CD4-positive, alpha-beta T cell (primary cell): ENCODE measurements at regions not wholly inside any gene's neighbourhood (a gene's known extent, or its start where the extent isn't known, plus 50 kb on each side); places are given as distances from the start of the nearest gene placed in this dataset.

Experiments used
- ATAC-seq: fragments of 200-7000 bp; cut with Tn5 transposase; one replicate; pipeline ENCODE4 v1.10.0; 2022; ENCODE audit warnings: mild to moderate bottlenecking; ENCODE audit not compliant: poor library complexity
- CTCF ChIA-PET: fragments of 350-600 bp; sonication (Branson Sonifier 250); formaldehyde crosslinking; loops from one replicate; lab custom pipeline; 2021; ENCODE audit warnings: antibody characterized with exemption, inconsistent platforms; lab: Charles Lee
- POLR2A ChIA-PET: fragments of 350-600 bp; sonication (Branson Sonifier 250); formaldehyde crosslinking; loops from one replicate; lab custom pipeline; 2021; ENCODE audit warnings: antibody characterized with exemption, inconsistent platforms; lab: Charles Lee
- DNase-seq, 14 experiments: peaks; one replicate each; pipeline ENCODE4 v3.0.0-alpha.2; 2013 to 2020; ENCODE audit warnings: mixed read lengths in 2 of 14
- H3K27ac ChIP-seq, 2 donors: one replicate each; pipeline versions ENCODE4 v1.5.1 to v1.7.0; 2013; ENCODE audit warnings: low read length in 2 of 2, low read depth in 1 of 2, mild to moderate bottlenecking in 1 of 2
- H3K27me3 ChIP-seq, 2 experiments: 1 replicate in 1 of 2; 2 replicates in 1 of 2; pipeline versions ENCODE4 v1.6.1 to v1.7.0; 2013; ENCODE audit warnings: low read length in 2 of 2, control low read depth in 1 of 2, mild to moderate bottlenecking in 1 of 2, moderate library complexity in 1 of 2; ENCODE audit not compliant: insufficient read depth in 2 of 2, control insufficient read depth in 1 of 2
- H3K36me3 ChIP-seq: one replicate; pipeline ENCODE4 v1.6.1; 2013; ENCODE audit warnings: low read length, control low read depth; ENCODE audit not compliant: insufficient read depth
- H3K4me1 ChIP-seq: one replicate; pipeline ENCODE4 v1.6.1; 2013; ENCODE audit warnings: low read length, control low read depth; ENCODE audit not compliant: insufficient read depth
- H3K4me3 ChIP-seq: one replicate; pipeline ENCODE4 v1.5.1; 2013; ENCODE audit warnings: mild to moderate bottlenecking, low read length, moderate library complexity
- H3K9me3 ChIP-seq, 2 experiments: 1 replicate in 1 of 2; 2 replicates in 1 of 2; pipeline versions ENCODE4 v1.6.1 to v1.7.0; 2013; ENCODE audit warnings: low read length in 2 of 2, mild to moderate bottlenecking in 2 of 2, control low read depth in 1 of 2, moderate library complexity in 1 of 2; ENCODE audit not compliant: control insufficient read depth in 1 of 2, insufficient read depth in 1 of 2
- H3K27ac Mint-ChIP-seq: one replicate; pipeline ENCODE4 v1.8.0; 2020; ENCODE audit warnings: mixed read lengths
- H3K27me3 Mint-ChIP-seq: one replicate; pipeline ENCODE4 v1.8.0; 2021; ENCODE audit warnings: mixed read lengths
- H3K36me3 Mint-ChIP-seq: one replicate; pipeline ENCODE4 v1.8.0; 2021; ENCODE audit warnings: low read depth, mixed read lengths
- H3K4me1 Mint-ChIP-seq: one replicate; pipeline ENCODE4 v1.8.0; 2021; ENCODE audit warnings: low read depth, mixed read lengths
- H3K4me3 Mint-ChIP-seq: one replicate; pipeline ENCODE4 v1.8.0; 2020; ENCODE audit warnings: mild to moderate bottlenecking, mixed read lengths
- H3K9me3 Mint-ChIP-seq: one replicate; pipeline ENCODE4 v1.8.0; 2020; ENCODE audit warnings: mixed read lengths
- intact Hi-C, 2 experiments: fragments of 100-400 bp; cut with DNase I in 1 of 2; cut with micrococcal nuclease in 1 of 2; formaldehyde crosslinking; loops; one replicate each; pipeline versions ENCODE4 v1.15.1 to v1.9.0; 2023 to 2025; cut with DNase I, micrococcal nuclease
- TF ChIP-seq, protein P1 (sequence below): fragments of 200-600 bp; IDR thresholded peaks from one replicate; pipeline ENCODE4 v1.8.0; 2022; ENCODE audit warnings: antibody characterized with exemption, mild to moderate bottlenecking

DNA sequence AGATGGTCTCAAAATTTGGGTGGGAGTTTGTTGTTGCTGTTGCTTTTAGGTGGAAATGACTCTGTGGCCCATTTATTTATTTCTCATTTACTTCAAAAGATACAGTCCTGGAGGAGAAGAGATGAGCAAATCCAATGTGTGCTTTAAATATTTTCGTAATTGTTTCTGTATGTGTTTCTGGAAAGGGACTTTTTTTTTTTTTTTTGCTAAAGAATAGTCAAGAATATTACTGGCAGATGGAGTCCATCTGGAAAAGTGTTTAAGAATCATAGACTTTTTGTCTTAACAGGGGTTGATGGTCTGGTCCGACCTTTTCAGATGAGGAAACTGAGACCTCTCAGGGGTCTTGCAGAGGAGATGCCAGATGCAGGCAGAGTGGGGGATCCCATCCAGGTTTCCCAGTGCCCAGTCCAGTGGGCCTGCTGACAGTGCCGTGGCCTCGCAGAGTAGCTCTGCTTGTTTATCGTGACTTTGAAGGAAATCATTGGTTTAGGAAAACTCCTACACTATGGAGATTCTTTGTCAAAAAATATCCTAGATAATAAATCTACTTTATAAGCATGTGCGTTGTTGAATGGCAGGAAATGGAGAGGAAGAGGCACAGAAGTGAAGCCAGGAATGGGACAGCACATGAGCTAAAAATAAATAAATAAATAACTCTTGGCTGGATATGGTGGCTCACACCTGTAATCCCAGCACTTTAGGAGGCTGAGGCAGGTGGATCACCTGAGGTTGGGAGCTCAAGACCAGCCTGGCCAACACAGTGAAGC lies 164.3 kb upstream of the SVIL start:
- Histone ChIP-seq H3K4me3 (no peak overlapping the region), H3K27ac (no peak overlapping the region), H3K4me1 (no peaks in the 10 kb centered on the region), H3K27me3 (peaks cover 0 to 3% of the 10 kb centered on the region in 2 experiments), H3K9me3 (no peaks in the 10 kb centered on the region), H3K36me3 (no peaks in the 10 kb centered on the region)
- H3K27me3 Mint-ChIP-seq: no peaks in the 10 kb centered on the region
- no peaks in the 10 kb centered on the region for H3K9me3 Mint-ChIP-seq
- H3K36me3 Mint-ChIP-seq: no peaks in the 10 kb centered on the region
- CTCF ChIA-PET: no interaction called here
- H3K27ac Mint-ChIP-seq: no peak overlapping the region
- H3K4me3 Mint-ChIP-seq: no peak overlapping the region
- TF ChIP-seq, protein P1, sequence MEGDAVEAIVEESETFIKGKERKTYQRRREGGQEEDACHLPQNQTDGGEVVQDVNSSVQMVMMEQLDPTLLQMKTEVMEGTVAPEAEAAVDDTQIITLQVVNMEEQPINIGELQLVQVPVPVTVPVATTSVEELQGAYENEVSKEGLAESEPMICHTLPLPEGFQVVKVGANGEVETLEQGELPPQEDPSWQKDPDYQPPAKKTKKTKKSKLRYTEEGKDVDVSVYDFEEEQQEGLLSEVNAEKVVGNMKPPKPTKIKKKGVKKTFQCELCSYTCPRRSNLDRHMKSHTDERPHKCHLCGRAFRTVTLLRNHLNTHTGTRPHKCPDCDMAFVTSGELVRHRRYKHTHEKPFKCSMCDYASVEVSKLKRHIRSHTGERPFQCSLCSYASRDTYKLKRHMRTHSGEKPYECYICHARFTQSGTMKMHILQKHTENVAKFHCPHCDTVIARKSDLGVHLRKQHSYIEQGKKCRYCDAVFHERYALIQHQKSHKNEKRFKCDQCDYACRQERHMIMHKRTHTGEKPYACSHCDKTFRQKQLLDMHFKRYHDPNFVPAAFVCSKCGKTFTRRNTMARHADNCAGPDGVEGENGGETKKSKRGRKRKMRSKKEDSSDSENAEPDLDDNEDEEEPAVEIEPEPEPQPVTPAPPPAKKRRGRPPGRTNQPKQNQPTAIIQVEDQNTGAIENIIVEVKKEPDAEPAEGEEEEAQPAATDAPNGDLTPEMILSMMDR: no peak
- DNase-seq: no peak
- ATAC-seq: no peak
- intact Hi-C loops: no loop called here
- POLR2A ChIA-PET: no interaction called here
- no peaks in the 10 kb centered on the region for H3K4me1 Mint-ChIP-seq

GRCh38 chr10:29797616-29798015 lies 162.8 kb upstream of the SVIL start:
- intact Hi-C loops: no loop called here
- Mint-ChIP-seq H3K4me1 (no peaks in the 10 kb centered on the region), H3K27me3 (no peaks in the 10 kb centered on the region), H3K4me3 (no peak overlapping the region), H3K27ac (no peak overlapping the region), H3K36me3 (no peaks in the 10 kb centered on the region), H3K9me3 (no peaks in the 10 kb centered on the region)
- ATAC-seq: no peak
- Histone ChIP-seq H3K36me3 (no peaks in the 10 kb centered on the region), H3K27me3 (peaks cover 0 to 3% of the 10 kb centered on the region in 2 experiments), H3K4me1 (no peaks in the 10 kb centered on the region), H3K27ac (no peak overlapping the region), H3K9me3 (no peaks in the 10 kb centered on the region), H3K4me3 (no peak overlapping the region)
- TF ChIP-seq, protein P1: no peak
- ChIA-PET POLR2A (no interaction called here), CTCF (no interaction called here)
- DNase-seq: no peak

DNA sequence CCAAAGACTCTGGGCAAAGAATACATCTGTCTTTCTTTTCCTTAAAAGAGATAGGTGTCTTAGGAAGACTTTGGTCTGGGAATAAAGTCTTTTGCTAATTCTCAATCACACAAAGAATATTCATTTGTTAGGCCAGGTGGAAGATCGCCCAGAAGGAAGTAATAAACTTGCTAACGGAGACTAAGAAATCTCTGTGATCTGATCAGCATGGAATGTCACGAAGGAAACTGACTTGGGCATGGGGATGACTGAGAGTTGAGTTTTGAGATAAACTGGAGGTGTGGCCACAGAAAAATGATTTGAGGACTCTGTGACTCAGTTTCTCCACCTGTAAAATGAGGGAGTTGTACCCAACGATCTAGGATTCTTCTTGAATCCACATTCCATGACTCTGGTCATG lies 161.1 kb upstream of the SVIL start:
- ATAC-seq (no peak), DNase-seq (no peak)
- Histone ChIP-seq H3K27ac (no peak overlapping the region), H3K27me3 (no peaks in the 10 kb centered on the region), H3K36me3 (no peaks in the 10 kb centered on the region), H3K4me3 (no peak overlapping the region), H3K4me1 (no peaks in the 10 kb centered on the region), H3K9me3 (no peaks in the 10 kb centered on the region)
- no peak overlapping the region for H3K4me3 Mint-ChIP-seq
- intact Hi-C loops: no loop called here
- no peaks in the 10 kb centered on the region for H3K4me1 Mint-ChIP-seq
- no peaks in the 10 kb centered on the region for H3K9me3 Mint-ChIP-seq
- POLR2A ChIA-PET: no interaction called here
- H3K27ac Mint-ChIP-seq: no peak overlapping the region
- H3K27me3 Mint-ChIP-seq: no peaks in the 10 kb centered on the region
- CTCF ChIA-PET: no interaction called here
- TF ChIP-seq, protein P1: no peak
- H3K36me3 Mint-ChIP-seq: no peaks in the 10 kb centered on the region
